ENCODE measurements at regions not wholly inside any gene's neighbourhood (a gene's known extent, or its start where the extent isn't known, plus 50 kb on each side); places are given as distances from the start of the nearest gene placed in this dataset.

- DNase-seq (ENCODE audit: low spot score), result peak; percentile 0
- Histone ChIP-seq H3K27me3 (peaks cover 11% of the 10 kb centered on the region), H3K4me3 (no peak overlapping the region), H3K4me2 (no peak overlapping the region), H2AFZ (replicated peaks) (no peak overlapping the region), H3K9me3 (ENCODE audit: low read depth) (no peaks in the 10 kb centered on the region), H3K79me2 (ENCODE audit: low read depth) (no peaks in the 10 kb centered on the region), H3K9ac (no peak overlapping the region), H3F3A (ENCODE audit: low read depth) (no peaks in the 10 kb centered on the region), H3K36me3 (no peaks in the 10 kb centered on the region), H4K20me1 (ENCODE audit: low read depth) (no peaks in the 10 kb centered on the region), H3K4me1 (no peaks in the 10 kb centered on the region), H3K27ac (no peak overlapping the region)
- H3K9me3 Mint-ChIP-seq, result peaks cover 11% of the 10 kb centered on the region
- TF ChIP-seq CTCF (IDR thresholded peaks at IDR 0.05) (no peak), EZH2 (IDR thresholded peaks at IDR 0.05) (no peak), EZH2phosphoT487 (IDR thresholded peaks at IDR 0.05) (no peak)
- H3K27ac Mint-ChIP-seq, result peak overlapping the region; percentile 85
- no peaks in the 10 kb centered on the region for H3K4me1 Mint-ChIP-seq
- H3K4me3 Mint-ChIP-seq, result no peak overlapping the region
- no peaks in the 10 kb centered on the region for H3K36me3 Mint-ChIP-seq
- H3K27me3 Mint-ChIP-seq (ENCODE audit: insufficient read depth, low read depth), result peaks cover 8% of the 10 kb centered on the region
Observed at GRCh38 chr5:2000591-2000990, 117.9 kb upstream of the IRX4 start.

DNA sequence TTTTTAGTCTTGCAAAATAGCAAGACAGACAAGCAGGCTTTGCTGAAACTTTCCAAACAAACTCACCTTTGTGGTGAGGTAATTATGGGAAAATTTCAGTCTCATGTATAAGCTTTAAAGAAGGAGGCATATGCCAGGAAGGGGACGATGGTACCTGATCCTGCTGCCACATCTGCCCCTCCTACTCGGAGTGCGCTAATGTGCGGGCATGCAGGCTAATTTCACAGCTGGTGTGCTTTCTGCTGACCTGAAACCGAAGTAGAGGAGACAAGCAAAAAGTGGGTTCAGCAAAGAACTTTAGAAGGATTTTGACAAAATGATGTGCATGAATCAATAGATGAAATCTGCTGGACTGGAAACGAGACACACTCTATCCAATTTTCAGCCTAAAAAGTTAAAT, 117.1 kb upstream of the IRX4 start:
- Histone ChIP-seq H3F3A (ENCODE audit: low read depth) (no peaks in the 10 kb centered on the region), H3K9me3 (ENCODE audit: low read depth) (no peaks in the 10 kb centered on the region), H3K27ac (no peak overlapping the region), H3K4me2 (no peak overlapping the region), H3K27me3 (peaks cover 7% of the 10 kb centered on the region), H3K4me1 (no peaks in the 10 kb centered on the region), H3K4me3 (no peak overlapping the region), H4K20me1 (ENCODE audit: low read depth) (no peaks in the 10 kb centered on the region), H3K9ac (no peak overlapping the region), H3K79me2 (ENCODE audit: low read depth) (no peaks in the 10 kb centered on the region), H2AFZ (replicated peaks) (no peak overlapping the region), H3K36me3 (no peaks in the 10 kb centered on the region)
- Mint-ChIP-seq H3K4me1 (no peaks in the 10 kb centered on the region), H3K9me3 (peaks cover 11% of the 10 kb centered on the region), H3K27me3 (ENCODE audit: insufficient read depth, low read depth) (peaks cover 8% of the 10 kb centered on the region), H3K4me3 (no peak overlapping the region), H3K36me3 (no peaks in the 10 kb centered on the region), H3K27ac (no peak overlapping the region)
- DNase-seq (ENCODE audit: low spot score), result no peak
- TF ChIP-seq EZH2phosphoT487 (IDR thresholded peaks at IDR 0.05), result no peak
- TF ChIP-seq CTCF (IDR thresholded peaks at IDR 0.05), result no peak
- TF ChIP-seq EZH2 (IDR thresholded peaks at IDR 0.05), result no peak

DNA sequence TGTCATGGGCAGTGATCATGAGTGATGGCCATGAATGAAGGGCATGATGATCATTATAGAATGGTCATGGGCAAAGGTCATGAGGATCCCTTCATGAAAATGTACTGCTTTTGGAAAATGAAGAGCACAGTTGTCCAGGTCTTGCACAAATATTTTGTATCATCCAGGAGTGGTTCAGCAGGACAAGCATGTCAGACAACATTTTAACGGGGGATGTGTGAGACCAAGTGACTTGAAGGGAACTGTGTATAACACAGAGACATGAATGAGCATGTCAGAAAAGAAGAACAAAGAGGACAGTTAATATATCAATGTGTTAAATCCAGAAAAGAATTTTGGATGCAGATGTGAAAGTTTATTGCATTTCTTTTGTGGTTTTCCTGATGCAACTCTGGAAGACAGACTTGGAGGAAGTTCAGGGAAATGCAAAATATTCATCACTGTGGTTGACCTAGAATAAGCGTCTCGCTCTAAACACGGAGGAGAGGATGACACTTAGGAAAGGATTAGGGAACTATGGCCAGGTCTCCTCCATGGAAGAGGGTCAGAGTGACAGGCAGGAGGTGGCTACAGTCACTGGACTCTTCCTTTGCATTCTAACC, 116.1 kb upstream of the IRX4 start:
- no peaks in the 10 kb centered on the region for H3K27me3 ChIP-seq
- no peak for DNase-seq (ENCODE audit: low spot score)
- TF ChIP-seq CTCF (IDR thresholded peaks at IDR 0.05) (no peak), EZH2 (IDR thresholded peaks at IDR 0.05) (no peak), EZH2phosphoT487 (IDR thresholded peaks at IDR 0.05) (no peak)
- no peaks in the 10 kb centered on the region for H3F3A ChIP-seq (ENCODE audit: low read depth)
- no peak overlapping the region for H3K4me3 Mint-ChIP-seq
- no peaks in the 10 kb centered on the region for H4K20me1 ChIP-seq (ENCODE audit: low read depth)
- H3K4me1 ChIP-seq, result no peaks in the 10 kb centered on the region
- H3K27ac ChIP-seq, result no peak overlapping the region
- H3K9me3 Mint-ChIP-seq, result peaks cover 14% of the 10 kb centered on the region
- H3K36me3 Mint-ChIP-seq, result no peaks in the 10 kb centered on the region
- H3K36me3 ChIP-seq, result no peaks in the 10 kb centered on the region
- no peak overlapping the region for H3K4me2 ChIP-seq
- H3K27me3 Mint-ChIP-seq (ENCODE audit: insufficient read depth, low read depth), result peaks cover 5% of the 10 kb centered on the region
- H3K9ac ChIP-seq, result no peak overlapping the region
- no peak overlapping the region for H3K4me3 ChIP-seq
- H2AFZ ChIP-seq (replicated peaks), result no peak overlapping the region
- no peak overlapping the region for H3K27ac Mint-ChIP-seq
- H3K4me1 Mint-ChIP-seq, result no peaks in the 10 kb centered on the region
- H3K79me2 ChIP-seq (ENCODE audit: low read depth), result no peaks in the 10 kb centered on the region
- H3K9me3 ChIP-seq (ENCODE audit: low read depth), result no peaks in the 10 kb centered on the region

Measured in neural progenitor cell (in vitro differentiated cells).